NCI-H748 treated with DMSO at 0.1 percent for 48 hours (cell line): ENCODE measurements at regions not wholly inside any gene's neighbourhood (a gene's known extent, or its start where the extent isn't known, plus 50 kb on each side); places are given as distances from the start of the nearest gene placed in this dataset.
"Not testable (repeated sequence)": the region's sequence is repeated elsewhere in the genome, so short reads cannot be mapped to it uniquely, and the experiment has no call there.

ENCODE experiments used
- DNase-seq: peaks from one replicate; lab custom pipeline; 2025; lab: John Stamatoyannopoulos, UW

DNA sequence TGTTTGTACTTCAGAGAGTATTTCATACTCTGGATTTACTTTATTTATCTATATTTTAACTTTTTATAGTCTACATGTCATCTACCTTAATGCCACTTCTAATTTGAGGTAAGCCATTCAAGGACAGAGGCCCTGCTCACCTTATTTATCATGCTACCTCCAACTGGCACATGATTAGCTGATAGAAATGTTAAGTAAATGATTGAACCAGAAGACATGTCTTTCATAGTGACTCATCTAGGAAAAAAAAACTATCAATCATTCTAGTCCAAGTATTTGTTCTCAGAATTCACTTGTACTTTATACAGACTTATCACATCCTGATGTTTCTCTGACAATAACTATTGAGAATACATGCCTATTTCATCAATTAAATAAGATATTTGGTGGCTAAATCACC, 856.3 kb downstream of the XPNPEP1 start:
- DNase-seq = no peak

DNA sequence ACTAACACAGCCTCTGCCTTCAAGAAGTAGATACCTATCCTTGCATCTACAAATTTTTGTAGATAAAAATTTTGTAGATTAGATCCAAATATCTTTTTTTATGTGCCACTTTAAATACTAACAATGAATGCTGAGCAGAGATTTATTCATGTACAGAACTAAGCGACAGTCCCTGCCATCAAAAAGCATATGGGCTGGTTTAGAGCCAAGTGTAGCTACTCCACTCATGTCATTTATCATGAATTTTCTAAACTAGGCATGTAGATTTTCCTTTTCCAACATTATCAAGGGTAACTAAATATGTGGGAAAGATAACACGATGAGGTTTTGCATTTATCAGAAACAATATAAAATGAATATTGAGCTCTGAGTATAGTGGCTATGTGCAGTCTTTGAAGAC, 857.5 kb downstream of the XPNPEP1 start:
- DNase-seq = no peak

DNA sequence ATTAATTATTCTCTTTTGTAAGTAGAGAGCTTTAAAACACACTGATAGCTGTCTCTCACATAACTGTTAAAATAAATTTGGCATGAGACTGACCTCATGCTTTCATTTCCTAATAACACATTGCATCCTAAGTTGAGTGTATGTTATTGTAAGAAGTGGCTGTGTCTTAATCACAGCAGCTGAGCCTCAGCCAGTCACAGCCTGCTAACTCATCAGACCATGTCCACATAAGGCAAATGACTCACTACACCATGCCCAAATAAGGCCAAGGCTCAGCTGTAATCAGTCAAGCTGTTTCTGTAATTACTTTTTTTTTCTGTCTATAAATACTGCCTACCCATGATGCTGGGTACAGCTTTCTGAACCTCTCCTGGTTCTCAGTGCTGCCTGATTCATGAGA, 860.9 kb downstream of the XPNPEP1 start:
- DNase-seq = no peak

DNA sequence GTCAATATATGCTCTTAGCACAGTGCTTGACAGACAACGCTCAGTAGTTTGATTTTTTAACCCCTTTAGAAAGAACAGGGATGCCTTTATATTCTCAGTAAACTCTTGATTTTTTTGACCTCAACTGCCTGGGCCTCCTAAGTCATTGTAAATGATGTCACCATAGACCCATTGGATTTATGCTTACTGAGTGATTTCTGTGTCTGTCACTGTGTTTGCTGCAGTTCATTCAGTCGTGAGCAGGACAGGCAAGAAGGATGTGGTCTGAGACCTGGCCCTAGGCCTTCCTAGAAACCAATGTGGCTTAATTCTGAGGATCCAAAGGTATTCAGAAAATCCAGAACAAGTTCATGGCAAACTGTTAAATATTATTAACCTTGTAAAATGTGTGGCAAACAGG, 868.1 kb downstream of the XPNPEP1 start:
- DNase-seq = no peak

DNA sequence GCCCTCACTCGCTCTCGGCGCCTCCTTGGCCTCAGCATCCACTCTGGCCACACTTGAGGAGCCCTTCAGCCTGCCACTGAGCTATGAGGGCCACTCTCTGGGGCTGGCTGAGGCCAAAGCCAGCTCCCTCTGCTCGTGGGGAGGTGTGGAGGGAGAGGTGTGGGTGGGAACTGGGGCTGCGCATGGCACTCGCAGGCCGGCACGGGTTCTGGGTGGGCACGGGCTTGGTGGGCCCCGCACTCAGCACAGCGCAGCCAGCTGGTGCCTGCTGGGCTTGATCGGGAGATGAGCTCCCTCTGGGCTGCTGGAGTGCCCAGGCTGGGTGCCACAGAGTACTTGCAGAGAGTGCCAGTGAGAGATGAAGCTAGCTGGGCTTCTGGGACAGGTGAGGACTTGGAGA, 875.5 kb downstream of the XPNPEP1 start:
- no peak for DNase-seq

DNA sequence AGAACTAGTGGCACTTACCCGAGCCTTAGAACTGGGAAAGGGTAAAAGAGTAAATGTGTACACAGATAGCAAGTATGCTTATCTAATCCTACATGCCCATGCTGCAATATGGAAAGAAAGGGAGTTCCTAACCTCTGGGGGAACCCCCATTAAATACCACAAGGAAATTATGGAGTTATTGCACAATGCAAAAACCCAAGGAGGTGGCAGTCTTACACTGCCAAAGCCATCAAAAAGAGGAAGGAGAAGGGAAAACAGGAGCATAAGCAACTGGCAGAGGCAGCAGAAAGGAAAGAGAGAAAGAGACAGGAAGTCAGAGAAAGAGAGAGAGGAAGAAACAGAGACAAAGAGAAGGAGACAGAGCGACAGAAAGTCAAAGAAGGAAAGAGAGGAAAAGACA, 876.9 kb downstream of the XPNPEP1 start:
- DNase-seq = not testable (repeated sequence)

DNA sequence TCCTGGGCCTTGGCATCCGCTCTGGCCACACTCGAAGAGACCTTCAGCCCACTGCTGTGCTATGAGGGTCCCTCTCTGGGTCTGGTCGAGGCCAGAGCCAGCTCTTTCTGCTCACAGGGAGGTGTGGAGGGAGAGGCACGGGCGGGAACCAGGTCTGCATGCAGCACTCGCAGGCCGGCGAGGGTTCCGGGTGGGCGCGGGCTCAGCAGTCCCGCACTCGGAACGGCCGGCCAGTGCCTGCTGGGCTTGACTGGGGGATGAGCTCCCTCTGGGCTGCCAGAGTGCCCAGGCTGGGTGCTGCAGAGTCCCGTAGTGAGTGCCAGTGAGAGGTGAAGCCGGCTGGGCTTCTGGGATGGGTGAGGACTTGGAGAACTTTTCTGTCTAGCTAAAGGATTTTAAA, 882.7 kb downstream of the XPNPEP1 start:
- no peak for DNase-seq

DNA sequence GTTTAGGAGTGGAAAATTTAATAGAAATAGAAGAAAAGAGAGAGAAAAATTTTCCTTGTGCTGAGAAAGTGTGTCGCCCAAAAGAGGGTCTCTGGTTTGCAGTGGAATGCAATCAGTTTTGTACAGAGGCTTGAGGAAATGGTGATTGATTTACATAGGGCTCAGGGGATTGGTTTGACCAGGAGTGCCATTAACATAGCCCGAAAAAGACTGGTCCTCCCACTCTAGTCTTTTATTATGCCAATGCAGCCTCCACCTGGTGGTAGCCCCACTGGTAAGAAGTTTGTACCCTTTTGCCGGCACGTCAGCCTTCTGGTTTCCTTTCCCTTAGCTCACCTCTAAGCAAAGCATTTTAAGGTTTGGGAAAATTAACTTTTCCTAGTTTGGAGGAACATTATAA, 885.3 kb downstream of the XPNPEP1 start:
- no peak for DNase-seq

DNA sequence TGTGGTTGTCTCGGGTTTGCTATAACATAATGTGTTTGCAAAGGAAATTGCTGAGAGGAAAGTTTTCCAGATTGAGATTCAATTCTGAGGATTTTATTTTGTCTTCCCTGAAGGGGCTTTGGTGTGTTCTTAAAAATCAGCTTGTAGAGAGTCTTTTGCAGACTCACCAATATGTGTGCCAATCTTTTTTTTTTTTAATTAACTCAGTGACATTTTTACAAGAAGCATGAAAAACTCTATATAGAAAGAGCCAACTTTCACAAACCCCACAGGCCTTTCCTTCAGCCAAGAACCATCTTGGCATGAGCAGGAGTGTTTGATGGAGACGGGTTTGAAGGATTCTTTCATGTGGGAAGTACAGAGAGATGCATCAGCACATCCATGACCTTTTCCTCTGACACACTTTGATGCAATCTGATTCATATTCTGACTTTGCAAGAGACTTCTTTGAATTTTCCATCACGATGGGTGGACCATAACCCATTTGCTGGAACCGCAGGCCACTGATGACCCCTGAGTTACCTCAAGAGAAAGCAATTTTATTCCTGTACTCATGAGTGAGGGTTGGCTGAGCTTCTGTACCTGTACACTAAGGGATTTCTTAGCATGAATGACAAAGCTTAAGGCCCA, 892.6 kb downstream of the XPNPEP1 start:
- no peak for DNase-seq

DNA sequence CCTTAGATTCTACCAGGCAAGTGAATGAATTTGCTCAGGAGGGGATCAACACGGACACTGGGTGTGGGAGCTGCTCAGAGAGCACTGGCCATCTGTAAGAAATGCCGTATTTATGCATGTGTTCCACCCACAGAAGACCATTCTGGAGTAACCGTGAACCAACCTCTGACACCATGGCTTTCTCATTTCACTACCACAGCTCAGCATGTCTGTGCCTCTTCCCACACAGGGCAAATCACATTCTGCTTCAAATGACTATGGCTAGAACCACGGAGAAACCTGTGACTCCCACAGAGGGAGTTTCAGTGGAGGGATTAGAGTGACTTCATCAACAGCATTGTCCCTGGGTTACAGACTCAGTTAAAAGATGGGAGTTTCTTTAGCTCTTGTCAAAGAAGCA, 893.4 kb downstream of the XPNPEP1 start:
- no peak for DNase-seq

DNA sequence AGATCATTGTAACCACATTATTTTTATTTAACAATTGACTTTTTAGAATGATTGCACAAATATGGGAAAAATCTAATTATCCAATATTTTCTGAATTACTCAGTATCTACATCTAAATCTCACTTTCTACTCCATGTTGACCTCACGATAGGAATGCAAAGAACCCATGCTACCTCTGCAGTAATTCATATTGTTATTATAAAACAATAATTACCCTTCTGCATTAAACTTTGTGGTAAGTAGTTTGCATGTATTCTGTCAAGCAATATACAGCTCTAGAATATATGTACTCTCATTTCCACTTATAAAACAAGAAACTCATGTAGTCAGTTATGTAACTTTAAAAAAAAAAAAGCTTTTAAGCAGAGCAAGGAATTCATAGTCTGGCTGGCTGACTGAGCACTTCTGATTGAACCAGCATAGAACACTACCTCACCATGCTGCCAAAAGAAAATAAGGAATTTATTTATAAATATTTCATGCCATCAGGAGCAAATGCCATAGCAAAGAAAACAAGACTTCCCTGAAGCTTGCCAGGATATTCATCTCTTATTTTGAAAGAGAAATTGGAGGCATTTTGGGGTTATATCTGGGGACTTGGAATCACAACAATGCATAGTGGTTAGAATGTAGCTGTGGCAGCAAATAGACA, 895.7 kb downstream of the XPNPEP1 start:
- DNase-seq = no peak

DNA sequence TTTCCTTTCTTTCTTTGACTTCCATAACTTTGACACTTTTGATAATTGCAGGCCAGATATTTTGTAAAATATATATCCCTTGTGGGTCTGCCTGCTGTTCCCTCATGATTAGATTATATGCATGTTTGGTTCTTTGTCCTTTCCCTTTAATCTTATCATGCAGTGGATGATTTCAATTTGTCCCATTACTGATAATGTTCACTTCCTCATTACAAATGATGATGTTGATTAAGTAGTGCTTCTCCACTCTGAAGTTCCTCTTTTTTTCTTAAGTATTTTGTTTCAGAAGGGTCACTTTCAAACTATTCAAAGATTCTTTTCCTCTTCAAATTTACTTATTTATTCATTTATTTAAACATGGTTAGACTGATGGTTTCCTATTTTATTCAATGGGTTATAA, 898.1 kb downstream of the XPNPEP1 start:
- no peak for DNase-seq

DNA sequence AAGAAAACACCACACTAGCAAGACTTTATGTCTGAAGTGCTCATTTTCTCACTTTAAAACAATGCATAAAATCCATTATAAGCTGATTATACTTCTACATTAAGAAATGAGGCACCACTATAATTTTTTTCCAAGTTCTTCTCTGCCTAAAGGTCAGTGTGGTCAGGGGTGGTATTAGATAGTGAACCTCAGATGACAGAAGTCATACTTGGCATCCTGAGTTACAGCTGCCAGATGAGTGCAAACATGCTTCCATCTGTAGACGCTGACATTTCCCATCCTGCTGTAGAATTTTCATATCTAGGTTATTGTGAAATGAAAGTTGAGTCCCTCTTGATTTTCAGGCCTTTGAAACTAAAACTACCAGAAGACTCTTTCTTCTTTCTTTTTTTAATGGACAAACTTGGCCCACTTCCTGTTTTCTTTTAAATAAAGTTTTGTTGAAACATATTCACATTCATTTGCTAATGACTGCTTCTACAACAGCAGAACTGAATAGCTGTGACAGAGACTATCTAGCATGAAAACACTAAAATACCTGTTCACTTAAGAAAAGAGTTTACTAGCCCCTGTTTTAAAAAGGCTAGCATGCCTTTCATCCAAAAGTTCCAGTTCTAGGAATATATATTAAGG, 900.8 kb downstream of the XPNPEP1 start:
- no peak for DNase-seq

DNA sequence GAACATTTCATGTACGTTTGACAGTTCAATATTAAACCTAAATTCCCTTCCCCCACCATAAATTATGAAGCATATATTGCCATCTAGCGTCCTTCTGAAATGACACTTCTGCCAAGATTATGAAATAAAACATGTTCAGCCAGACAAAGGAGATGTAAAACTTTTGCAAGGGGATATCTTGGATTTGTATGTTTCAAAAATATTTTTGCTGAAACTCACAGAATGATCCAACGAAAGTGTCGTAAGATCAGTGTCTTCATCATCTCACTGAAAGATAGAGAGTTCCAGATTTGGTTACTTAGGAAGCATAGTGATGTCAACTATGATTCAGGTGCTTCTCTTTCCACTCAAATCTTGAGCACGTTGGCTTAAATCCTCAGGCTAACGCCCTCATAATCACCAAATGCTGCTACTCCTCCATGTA, 904.3 kb downstream of the XPNPEP1 start:
- DNase-seq = no peak

DNA sequence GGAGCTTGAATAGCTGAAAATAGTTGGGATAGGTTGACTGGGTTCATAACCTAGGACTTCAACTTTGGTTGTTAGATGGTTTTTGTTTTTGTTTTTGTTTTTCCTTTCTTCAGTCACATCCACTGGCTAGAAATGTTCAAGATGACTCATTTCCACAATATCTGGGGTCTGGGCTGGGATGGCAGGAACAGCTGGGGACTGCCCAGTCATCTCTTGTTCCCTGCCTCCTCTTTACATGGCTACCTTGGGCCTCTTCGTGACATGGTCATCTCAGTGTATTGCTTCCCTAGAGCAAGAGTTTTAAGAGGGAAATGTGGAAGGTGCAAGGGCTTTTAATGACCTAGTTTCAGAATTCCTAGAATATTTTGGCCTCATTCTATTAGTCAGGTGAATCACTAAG, 915.8 kb downstream of the XPNPEP1 start:
- no peak for DNase-seq

DNA sequence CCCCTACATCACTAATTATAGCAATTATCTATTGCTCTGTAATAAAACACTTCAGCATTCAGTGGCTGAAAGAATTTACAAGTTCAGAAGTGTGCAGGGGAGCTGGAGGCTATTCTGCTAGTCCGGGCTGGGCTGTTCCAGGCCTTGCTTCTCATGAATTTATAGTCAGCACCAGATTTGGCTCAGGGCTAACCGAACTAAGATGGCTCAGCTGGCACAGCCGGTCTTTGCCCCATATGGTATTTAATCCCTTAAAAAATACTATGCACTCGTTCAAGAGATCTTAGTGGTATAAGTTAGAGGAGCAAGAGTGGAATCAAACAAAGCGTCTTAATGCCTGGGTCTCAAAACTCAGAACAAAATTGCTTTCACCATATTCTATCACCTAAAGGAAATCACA, 932.9 kb downstream of the XPNPEP1 start:
- no peak for DNase-seq

DNA sequence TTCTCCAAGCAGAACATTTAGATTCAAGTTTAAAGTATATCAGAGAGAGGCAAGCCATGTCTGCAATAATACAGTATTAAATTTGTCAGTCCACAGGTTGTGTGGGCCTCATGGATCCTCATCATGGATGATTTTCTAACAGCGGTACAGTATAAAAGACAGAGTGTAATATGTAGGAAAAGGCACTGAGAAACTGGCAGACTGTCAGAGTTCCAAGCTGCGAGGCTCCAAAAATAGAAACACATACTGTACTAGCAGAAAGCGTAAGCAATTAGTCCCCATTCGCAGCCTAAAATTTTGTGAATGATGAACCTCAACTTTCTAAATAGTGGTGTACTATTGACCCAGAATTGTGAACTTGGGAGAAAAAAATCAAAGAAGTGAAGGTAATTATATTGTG, 933.3 kb downstream of the XPNPEP1 start:
- no peak for DNase-seq

DNA sequence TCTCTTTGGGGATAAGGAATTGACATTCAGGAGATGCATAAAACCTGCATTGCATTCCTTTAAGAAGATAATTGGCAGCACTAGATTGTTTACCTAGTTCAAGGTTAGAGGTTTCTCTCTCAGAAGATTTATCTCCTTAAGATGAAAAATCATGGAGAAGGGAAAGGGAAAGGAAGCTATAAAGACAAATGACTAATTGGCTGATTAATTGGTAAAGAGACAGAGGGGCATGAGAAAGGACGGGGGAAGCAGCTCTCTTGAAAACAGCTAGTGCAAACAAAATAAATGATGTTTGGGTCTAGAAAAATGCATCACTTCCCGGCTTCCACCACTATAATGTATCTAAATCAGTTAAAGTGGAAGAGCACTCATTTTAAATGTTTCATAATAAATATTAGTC, 941.2 kb downstream of the XPNPEP1 start:
- no peak for DNase-seq

DNA sequence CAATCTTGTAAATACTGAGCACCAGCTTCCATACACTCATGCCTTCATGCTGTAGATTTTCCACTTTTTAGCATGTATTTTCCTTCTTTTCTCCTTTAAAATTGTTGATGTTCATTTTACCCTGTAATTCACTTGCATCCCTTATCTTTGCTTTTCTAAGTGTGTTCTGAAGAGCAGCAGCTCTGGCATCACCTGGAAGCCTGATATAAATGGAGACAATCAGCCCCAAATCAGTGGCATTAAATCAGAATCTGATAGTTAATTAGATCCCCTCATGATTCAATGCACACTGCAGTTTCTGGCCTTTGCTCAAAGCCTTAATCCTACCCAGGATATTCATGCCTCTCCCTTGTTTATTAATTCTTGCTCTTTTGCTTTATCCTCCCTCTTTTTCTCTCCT, 942.4 kb downstream of the XPNPEP1 start:
- DNase-seq = no peak

DNA sequence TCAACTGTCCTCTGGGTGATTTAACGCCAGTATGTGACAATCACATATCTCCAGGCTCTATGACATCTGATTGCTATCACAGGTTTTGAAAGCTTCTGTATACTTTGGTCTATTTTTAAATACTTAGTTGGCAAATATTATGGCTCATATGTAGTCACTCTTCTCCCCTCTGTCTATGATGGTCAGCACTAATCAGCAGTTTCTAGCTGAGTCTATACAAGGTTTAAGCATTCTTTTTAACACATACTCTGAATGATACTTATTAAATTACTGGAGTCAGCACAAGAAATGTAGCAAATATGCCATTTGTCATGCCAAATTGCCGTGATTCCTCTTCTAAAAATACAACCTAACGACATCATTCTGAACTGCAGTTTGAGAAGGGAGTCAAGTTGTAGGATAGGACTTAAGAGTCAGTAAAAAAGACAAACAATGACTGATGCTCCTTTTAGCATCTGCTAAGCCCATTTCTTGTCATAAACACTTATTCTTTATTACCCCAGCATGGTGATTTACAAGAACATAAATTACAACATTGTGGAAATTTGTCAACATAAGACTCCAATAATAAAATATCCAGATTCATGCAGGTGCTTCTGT, 947.8 kb downstream of the XPNPEP1 start:
- DNase-seq = no peak

DNA sequence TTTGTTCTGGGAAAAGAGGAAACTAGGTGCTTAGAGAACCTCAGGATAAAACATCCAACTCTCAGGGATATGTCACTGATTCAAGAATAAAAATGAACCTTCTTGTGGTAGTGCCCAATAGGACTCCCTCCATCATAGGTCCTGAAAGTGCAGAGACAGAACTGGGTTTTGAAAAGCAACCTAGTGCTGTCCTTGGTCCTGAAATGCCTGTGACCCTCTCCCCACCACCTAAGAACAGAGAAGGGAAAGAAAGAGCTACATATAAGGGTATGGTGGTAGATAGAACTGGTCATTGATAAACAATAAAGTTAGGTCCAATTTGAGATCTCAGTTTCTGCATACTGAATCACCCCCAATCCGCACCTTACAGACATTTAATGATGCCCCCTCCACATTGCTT, 953.3 kb downstream of the XPNPEP1 start:
- no peak for DNase-seq

DNA sequence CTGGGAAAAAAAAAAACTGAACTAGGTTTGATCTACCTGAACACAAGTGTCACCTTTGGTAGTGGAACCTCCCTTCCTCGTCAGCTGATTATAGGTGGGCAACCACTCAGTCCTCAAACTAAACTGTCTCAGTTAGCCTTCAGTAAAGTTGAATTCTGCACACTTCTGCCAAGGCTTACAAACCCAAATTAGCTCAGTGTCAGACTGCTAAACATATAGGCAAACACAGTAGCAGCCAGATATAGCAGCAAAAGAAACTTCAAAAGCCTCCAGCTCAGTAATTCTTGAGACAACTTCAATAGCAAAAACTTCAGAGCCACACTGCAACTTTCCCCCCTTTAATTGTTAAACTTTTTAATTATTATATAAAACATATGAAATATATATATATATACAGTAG, 956.9 kb downstream of the XPNPEP1 start:
- DNase-seq = no peak

DNA sequence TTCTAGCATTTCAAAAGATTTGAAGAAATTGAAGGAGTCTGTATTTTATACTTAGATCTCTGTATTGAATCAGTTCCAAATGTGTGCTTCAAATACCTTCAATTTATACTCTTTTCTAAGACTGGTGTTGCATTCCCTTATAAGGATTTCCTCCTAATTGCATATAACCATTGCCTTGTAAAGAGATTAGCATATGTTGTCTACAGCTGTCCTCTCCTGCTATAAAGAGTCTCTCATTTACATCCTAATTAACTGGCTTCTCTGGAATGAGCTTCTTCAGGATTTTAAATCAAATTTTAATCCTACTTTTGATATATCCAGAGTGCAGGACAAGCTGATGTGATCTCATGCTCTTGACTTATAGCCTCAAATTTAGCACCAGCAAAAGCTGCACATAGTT, 957.3 kb downstream of the XPNPEP1 start:
- DNase-seq = no peak
